ENCODE measurements at regions not wholly inside any gene's neighbourhood (a gene's known extent, or its start where the extent isn't known, plus 50 kb on each side); places are given as distances from the start of the nearest gene placed in this dataset.
A peak's percentile ranks its signal among the peaks of the same experiment; 100 is the strongest.

GRCh38 chr18:25425024-25425423, 73.1 kb upstream of the ZNF521 start:
- DNase-seq, result no peak

GRCh38 chr18:25423760-25424159, 71.8 kb upstream of the ZNF521 start:
- no peak for DNase-seq

DNA sequence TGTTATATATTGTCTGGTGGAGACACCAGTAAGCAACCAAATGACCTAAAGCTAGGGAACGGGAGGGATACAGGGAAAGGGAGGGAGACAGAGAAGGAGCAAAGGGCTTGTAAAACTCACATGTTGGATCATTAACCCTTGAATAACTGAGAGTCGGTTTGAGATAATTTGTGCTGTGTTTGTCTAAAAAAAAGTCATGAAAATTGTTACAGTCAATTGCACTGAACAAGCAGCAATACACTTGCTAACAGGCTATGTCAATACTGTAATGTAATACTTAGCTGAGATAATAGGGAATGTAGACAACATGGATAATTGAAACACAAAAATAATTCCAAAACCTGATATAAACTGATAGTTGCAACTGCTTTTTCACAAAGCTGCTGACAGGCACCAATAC, 71.3 kb upstream of the ZNF521 start:
- DNase-seq, result no peak

DNA sequence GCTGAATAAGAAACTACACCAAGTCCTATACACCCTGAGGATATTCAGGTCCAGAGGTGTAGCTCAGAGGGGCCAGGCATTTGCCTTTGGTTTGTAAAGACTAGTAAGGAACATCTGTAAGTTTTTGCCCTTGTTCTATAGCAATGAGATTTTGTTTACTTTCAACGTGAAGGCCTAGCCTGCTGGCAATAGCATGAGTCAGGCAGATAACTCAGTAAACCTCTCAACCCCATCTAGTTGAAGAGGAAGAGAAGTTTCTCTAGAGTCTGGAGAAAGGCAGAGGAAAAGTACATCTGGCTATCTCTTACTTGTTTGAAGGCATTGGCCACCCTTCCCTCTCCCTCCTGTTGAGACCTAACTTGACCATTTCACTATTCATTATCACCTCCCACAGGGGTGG, 70.3 kb upstream of the ZNF521 start:
- no peak for DNase-seq

DNA sequence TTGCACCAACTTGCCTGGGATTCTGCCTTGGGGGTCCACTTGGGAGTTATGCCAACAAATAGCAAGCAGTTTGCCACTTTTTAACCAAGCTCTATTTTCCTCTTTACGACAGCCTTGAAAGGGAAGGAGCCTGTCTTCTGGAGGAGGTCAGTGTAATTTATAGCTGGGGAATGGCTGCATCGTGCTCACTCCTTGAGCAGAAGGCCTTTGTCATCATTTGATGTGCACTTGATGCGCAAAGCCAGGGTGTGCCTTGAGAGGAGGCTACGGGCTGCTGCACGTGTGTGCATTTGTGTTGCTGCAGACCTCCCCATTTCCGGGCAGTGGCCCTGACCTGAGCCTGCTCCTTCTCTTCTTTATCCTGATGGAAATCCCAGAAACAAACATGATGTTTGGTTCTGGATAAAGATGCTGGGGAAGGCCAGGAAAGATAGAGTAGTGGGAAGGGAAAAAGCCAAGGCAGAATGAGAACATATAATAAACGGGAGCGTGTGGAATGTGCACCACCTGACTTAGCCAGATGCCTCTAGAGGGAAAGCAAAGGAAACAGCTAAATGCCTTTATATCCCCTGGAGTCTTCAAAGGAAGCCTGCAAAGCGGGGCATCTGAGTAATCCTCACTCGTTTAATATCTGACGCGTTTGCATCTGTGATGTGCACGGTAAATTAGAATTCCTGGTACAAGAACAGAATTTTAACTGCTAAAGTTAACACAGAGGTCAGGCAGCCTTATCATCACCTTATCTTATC, 68.3 kb upstream of the ZNF521 start:
- peak in 1 of 2 experiments; percentile 1 for DNase-seq

DNA sequence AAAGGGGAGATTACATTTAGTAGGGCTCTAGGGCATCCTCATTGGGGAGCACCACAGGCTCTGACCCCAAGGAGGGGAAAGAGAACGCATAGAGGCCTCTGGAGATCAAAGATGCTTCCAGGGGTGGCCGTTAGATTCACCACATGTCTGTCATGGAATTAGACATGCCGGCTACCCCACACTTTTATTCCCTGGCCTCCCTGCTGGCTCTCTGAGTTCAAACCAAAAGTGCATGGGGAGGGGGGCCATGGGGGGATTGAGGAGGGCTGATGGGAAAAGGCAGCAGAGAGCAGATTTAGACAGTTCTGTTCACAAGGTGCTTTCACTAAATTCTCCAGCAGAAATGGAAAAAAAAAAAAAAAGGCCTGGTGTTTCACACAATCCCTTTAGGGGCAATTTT, 64.4 kb upstream of the ZNF521 start:
- no peak for DNase-seq

GRCh38 chr18:25409971-25410370, 58.0 kb upstream of the ZNF521 start:
- no peak for DNase-seq

- DNase-seq, result no peak
These were observed 56.3 kb upstream of the ZNF521 start for GRCh38 chr18:25408293-25408692.
